ENCODE measurements at regions not wholly inside any gene's neighbourhood (a gene's known extent, or its start where the extent isn't known, plus 50 kb on each side); places are given as distances from the start of the nearest gene placed in this dataset.

- TF ChIP-seq REST (IDR thresholded peaks at IDR 0.05; ENCODE audit: low read depth, low read length) (no peak), FOXJ3 (CRISPR knock-in tag; IDR thresholded peaks at IDR 0.05) (no peak), MXI1 (IDR thresholded peaks at IDR 0.05; ENCODE audit: low read depth, low read length) (no peak), FOSL2 (IDR thresholded peaks at IDR 0.05; ENCODE audit: borderline replicate concordance, low read depth) (no peak)
These were observed 244.2 kb upstream of the GRID2 start (continued) for GRCh38 chr4:92059615-92060014.

GRCh38 chr4:92060333-92060732, 243.4 kb upstream of the GRID2 start:
- Histone ChIP-seq H3K4me3 (ENCODE audit: low read depth in 2 of 2, low read length in 1 of 2) (no peak overlapping the region), H3K79me2 (ENCODE audit: insufficient read depth) (no peaks in the 10 kb centered on the region), H3K27me3 (ENCODE audit: insufficient read depth) (no peaks in the 10 kb centered on the region), H2AFZ (ENCODE audit: low read depth) (no peak overlapping the region), H3K9ac (no peak overlapping the region), H3K9me3 (no peaks in the 10 kb centered on the region), H3K4me1 (ENCODE audit: control insufficient read depth in 1 of 2, insufficient read depth in 2 of 2, low read depth in 1 of 2, low read length in 1 of 2) (no peaks in the 10 kb centered on the region), H3K27ac (ENCODE audit: low read depth in 2 of 2, low read length in 1 of 2) (no peak overlapping the region), H4K20me1 (ENCODE audit: insufficient read depth) (no peaks in the 10 kb centered on the region), H3K4me2 (no peak overlapping the region), H3K9me2 (no peaks in the 10 kb centered on the region), H3F3A (replicated peaks; ENCODE audit: insufficient read depth) (no peaks in the 10 kb centered on the region), H3K36me3 (replicated peaks in 1 of 2; ENCODE audit: control insufficient read depth in 1 of 2, insufficient read depth in 2 of 2, low read length in 1 of 2) (no peaks in the 10 kb centered on the region)
- ChIA-PET CTCF (no interaction called here), POLR2A (no interaction called here)
- 31% methylated on average over 2 of the region's 2 CpGs for WGBS (ENCODE audit: low lambda C conversion rate)
- no peak for DNase-seq
- TF ChIP-seq TCF12 (IDR thresholded peaks at IDR 0.05) (no peak), EP300 (IDR thresholded peaks at IDR 0.05; ENCODE audit: borderline replicate concordance in 1 of 2, low read depth in 1 of 2, low read length in 1 of 2) (no peak), CHD2 (IDR thresholded peaks at IDR 0.05; ENCODE audit: low read length, partially characterized antibody) (no peak), REST (IDR thresholded peaks at IDR 0.05; ENCODE audit: low read depth, low read length) (no peak), POLR2AphosphoS5 (IDR thresholded peaks at IDR 0.05; ENCODE audit: low read depth, low read length) (no peak), RAD21 (IDR thresholded peaks at IDR 0.05; ENCODE audit: low read length) (no peak), USF1 (IDR thresholded peaks at IDR 0.05; ENCODE audit: borderline replicate concordance, low read depth) (no peak), NRF1 (IDR thresholded peaks at IDR 0.05; ENCODE audit: low read depth, low read length) (no peak), RCOR1 (IDR thresholded peaks at IDR 0.05; ENCODE audit: low read length) (no peak), RFX5 (IDR thresholded peaks at IDR 0.05; ENCODE audit: low read length) (no peak), TEAD4 (IDR thresholded peaks at IDR 0.05; ENCODE audit: borderline replicate concordance, insufficient read depth) (no peak), EZH2phosphoT487 (IDR thresholded peaks at IDR 0.05; ENCODE audit: borderline replicate concordance, low read depth) (no peak), IRF3 (IDR thresholded peaks at IDR 0.05; ENCODE audit: low read depth, low read length) (no peak), MAX (IDR thresholded peaks at IDR 0.05; ENCODE audit: low read depth) (no peak), CTCF (IDR thresholded peaks at IDR 0.05) (no peak), TAF1 (IDR thresholded peaks at IDR 0.05; ENCODE audit: borderline replicate concordance, low read depth, low read length) (no peak)

Measured in SK-N-SH (cell line).